ENCODE measurements at regions not wholly inside any gene's neighbourhood (a gene's known extent, or its start where the extent isn't known, plus 50 kb on each side); places are given as distances from the start of the nearest gene placed in this dataset.

GRCh38 chr18:52289392-52289791 lies 50.6 kb upstream of the DCC start:
- DNase-seq: no peak

Measured in renal pelvis (tissue), 1 donor.